ENCODE measurements at regions not wholly inside any gene's neighbourhood (a gene's known extent, or its start where the extent isn't known, plus 50 kb on each side); places are given as distances from the start of the nearest gene placed in this dataset.

GRCh38 chr14:43249591-43249990 is 1257.5 kb downstream of the FSCB start:
- no peak for DNase-seq

GRCh38 chr14:43249116-43249515 is 1258.0 kb downstream of the FSCB start:
- no peak for DNase-seq

GRCh38 chr14:43247877-43248276 is 1259.2 kb downstream of the FSCB start:
- DNase-seq: no peak

GRCh38 chr14:43244142-43244625 is 1262.9 kb downstream of the FSCB start:
- DNase-seq: no peak

GRCh38 chr14:43243168-43243567 is 1263.9 kb downstream of the FSCB start:
- DNase-seq: no peak

- DNase-seq: no peak
Measured at GRCh38 chr14:43232261-43232660, 1274.8 kb downstream of the FSCB start.

GRCh38 chr14:43215524-43215923 is 1291.6 kb downstream of the FSCB start:
- no peak for DNase-seq

GRCh38 chr14:43207189-43207588 is 1299.9 kb downstream of the FSCB start:
- DNase-seq: no peak

GRCh38 chr14:43204816-43205215 is 1302.3 kb downstream of the FSCB start:
- no peak for DNase-seq

GRCh38 chr14:43200519-43200918 is 1306.6 kb downstream of the FSCB start:
- no peak for DNase-seq

- no peak for DNase-seq
Measured at GRCh38 chr14:43198465-43198864, 1308.6 kb downstream of the FSCB start.

- no peak for DNase-seq
Measured at GRCh38 chr14:43184540-43184939, 1322.5 kb downstream of the FSCB start.

- DNase-seq: no peak
Measured at GRCh38 chr14:43183916-43184315, 1323.2 kb downstream of the FSCB start.

- DNase-seq: no peak
Measured at GRCh38 chr14:43175896-43176295, 1331.2 kb downstream of the FSCB start.

- no peak for DNase-seq
Measured at GRCh38 chr14:43172899-43173548, 1334.1 kb downstream of the FSCB start.

GRCh38 chr14:43169722-43170121 is 1337.4 kb downstream of the FSCB start:
- DNase-seq: no peak

- DNase-seq: no peak
Measured at GRCh38 chr14:43168371-43168925, 1338.6 kb downstream of the FSCB start.

- no peak for DNase-seq
Measured at GRCh38 chr14:43166163-43166562, 1340.9 kb downstream of the FSCB start.

- no peak for DNase-seq
Measured at GRCh38 chr14:43165651-43166050, 1341.4 kb downstream of the FSCB start.

GRCh38 chr14:43161477-43161876 is 1345.6 kb downstream of the FSCB start:
- DNase-seq: no peak

GRCh38 chr14:43157661-43158060 is 1349.4 kb downstream of the FSCB start:
- no peak for DNase-seq

GRCh38 chr14:43155924-43156323 is 1351.2 kb downstream of the FSCB start:
- DNase-seq: no peak

GRCh38 chr14:43155258-43155657 is 1351.8 kb downstream of the FSCB start:
- DNase-seq: no peak

- no peak for DNase-seq
Measured at GRCh38 chr14:43147485-43147884, 1359.6 kb downstream of the FSCB start.

- no peak for DNase-seq
Measured at GRCh38 chr14:43145361-43145760, 1361.7 kb downstream of the FSCB start.
